ENCODE measurements at regions not wholly inside any gene's neighbourhood (a gene's known extent, or its start where the extent isn't known, plus 50 kb on each side); places are given as distances from the start of the nearest gene placed in this dataset.

- DNase-seq, result no peak
Measured at GRCh38 chr3:132196113-132196512, 121.1 kb upstream of the ACP3 start.

- DNase-seq, result no peak
Measured at GRCh38 chr3:132198516-132198915, 118.7 kb upstream of the ACP3 start.

- DNase-seq, result no peak
Measured at GRCh38 chr3:132199451-132199850, 117.8 kb upstream of the ACP3 start.

- no peak for DNase-seq
Measured at GRCh38 chr3:132202586-132202985, 114.6 kb upstream of the ACP3 start.

- no peak for DNase-seq
Measured at GRCh38 chr3:132203889-132204596, 113.2 kb upstream of the ACP3 start.

GRCh38 chr3:132205609-132206008, 111.6 kb upstream of the ACP3 start:
- no peak for DNase-seq

GRCh38 chr3:132209855-132210254, 107.4 kb upstream of the ACP3 start:
- DNase-seq, result no peak

GRCh38 chr3:132210476-132211346, 106.5 kb upstream of the ACP3 start:
- peak; percentile 3 for DNase-seq

- DNase-seq, result no peak
Measured at GRCh38 chr3:132211896-132212295, 105.3 kb upstream of the ACP3 start.

GRCh38 chr3:132218817-132219755, 98.1 kb upstream of the ACP3 start:
- no peak for DNase-seq

GRCh38 chr3:132220986-132221385, 96.2 kb upstream of the ACP3 start:
- no peak for DNase-seq

GRCh38 chr3:132222868-132223538, 94.2 kb upstream of the ACP3 start:
- DNase-seq, result no peak

GRCh38 chr3:132225664-132226063, 91.5 kb upstream of the ACP3 start:
- no peak for DNase-seq

GRCh38 chr3:132228923-132229322, 88.3 kb upstream of the ACP3 start:
- DNase-seq, result no peak

- DNase-seq, result no peak
Measured at GRCh38 chr3:132229641-132230040, 87.6 kb upstream of the ACP3 start.

GRCh38 chr3:132230156-132231000, 86.8 kb upstream of the ACP3 start:
- DNase-seq, result no peak

- DNase-seq, result no peak
Measured at GRCh38 chr3:132231633-132232032, 85.6 kb upstream of the ACP3 start.

GRCh38 chr3:132232231-132232792, 84.9 kb upstream of the ACP3 start:
- no peak for DNase-seq

GRCh38 chr3:132236701-132237651, 80.2 kb upstream of the ACP3 start:
- no peak for DNase-seq

- no peak for DNase-seq
Measured at GRCh38 chr3:132237652-132238032, 79.6 kb upstream of the ACP3 start.
